HG03135 (cell line): ENCODE measurements at regions not wholly inside any gene's neighbourhood (a gene's known extent, or its start where the extent isn't known, plus 50 kb on each side); places are given as distances from the start of the nearest gene placed in this dataset.
"Not testable (repeated sequence)": the region's sequence is repeated elsewhere in the genome, so short reads cannot be mapped to it uniquely, and the experiment has no call there.

ENCODE experiments used
- ATAC-seq: cut with Tn5 transposase; IDR thresholded peaks from one replicate; pipeline ENCODE4 v1.9.1; 2021; ENCODE audit warnings: mild to moderate bottlenecking, moderate library complexity; ENCODE audit not compliant: unreplicated experiment

DNA sequence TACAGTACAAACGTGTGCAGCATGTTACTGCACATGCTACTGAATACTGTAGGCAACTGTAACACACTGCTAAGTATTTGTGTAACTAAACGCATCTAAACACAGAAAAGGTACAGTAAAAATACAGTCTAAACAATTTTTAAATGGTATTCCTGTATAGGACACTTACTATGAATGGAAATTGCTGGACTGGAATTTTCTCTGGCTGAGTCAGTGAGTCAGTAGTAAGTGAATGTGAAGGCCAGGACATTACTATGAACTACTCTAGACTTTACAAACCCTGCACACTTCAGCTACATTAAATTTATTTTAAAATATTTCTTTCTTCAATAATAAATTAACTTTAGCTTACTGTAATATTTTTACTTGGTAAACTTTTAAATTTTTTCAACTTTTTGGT is 225.0 kb upstream of the TENT5A start:
- no peak for ATAC-seq

DNA sequence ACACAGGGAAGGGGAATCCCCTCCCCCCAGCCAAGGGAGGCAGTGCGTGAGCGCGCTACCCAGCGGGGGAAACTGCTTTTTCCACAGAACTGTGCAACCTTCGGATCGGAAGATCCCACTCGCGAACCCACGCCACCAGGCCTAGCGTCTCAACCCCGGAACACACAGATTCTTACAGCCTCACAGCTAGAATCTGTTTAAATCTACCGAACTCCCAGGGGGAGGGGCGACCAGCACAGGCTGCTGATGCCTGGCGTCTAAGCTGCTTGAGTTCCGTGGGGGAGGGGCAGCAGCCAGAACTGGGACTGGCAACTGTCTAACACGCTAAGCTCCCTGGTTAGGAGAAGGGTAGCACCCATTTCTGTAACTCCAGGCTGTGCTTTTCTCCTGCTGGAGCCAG is 217.3 kb upstream of the TENT5A start:
- no peak for ATAC-seq

DNA sequence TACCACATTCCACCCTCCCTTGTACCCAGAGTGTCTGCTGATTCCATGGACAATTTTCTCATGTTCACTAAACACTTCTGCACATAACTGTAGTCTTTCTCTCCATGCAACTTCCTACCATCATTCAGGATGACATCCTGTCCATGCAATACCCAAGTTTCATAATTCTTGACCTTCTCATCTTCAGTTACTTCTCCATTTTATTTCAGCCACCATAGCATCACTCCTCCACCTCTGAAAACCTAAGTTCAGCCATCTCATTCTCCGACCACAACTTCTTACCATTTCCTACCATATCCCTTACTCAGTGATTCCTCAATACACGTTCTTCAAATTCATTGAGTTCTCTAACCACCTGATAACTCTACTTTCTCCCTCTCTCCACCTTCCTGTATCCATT is 216.5 kb upstream of the TENT5A start:
- ATAC-seq = no peak

DNA sequence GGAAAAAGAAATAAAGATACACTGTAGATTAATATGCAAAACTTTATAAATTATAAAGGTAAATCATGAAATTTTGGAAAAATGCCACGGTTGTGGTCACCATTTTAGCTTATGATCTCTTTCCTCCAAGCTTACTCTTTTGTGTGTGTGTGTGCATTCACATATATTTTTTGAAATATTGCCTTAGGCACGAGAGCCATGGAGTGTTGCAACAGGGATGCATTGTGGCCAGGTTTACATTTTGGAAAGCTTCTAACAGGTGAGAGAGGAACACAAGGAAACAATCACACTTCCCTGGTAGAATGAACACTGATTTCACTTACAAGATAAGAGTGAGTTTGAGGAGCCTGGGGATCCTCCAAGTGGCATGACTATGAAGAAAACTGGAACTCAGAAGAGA is 214.5 kb upstream of the TENT5A start:
- ATAC-seq = no peak

DNA sequence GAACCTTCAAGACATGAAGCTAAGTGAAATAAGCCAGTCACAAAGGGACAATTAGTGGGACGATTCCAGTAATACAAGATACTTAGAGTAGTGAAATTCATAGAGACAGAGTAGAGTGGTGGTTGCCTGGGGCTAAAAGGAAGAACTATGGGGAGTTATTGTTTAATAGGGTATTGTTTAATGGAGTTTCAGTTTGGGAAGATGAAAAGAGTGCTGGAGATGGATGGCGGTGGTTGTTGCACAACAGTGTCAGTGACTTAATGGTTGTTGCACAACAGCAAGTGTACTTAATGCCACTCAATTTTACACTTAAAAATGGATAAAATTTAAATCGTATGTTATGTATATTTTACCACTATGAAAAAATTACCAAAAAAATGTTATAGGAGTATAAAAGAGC is 209.7 kb upstream of the TENT5A start:
- no peak for ATAC-seq

DNA sequence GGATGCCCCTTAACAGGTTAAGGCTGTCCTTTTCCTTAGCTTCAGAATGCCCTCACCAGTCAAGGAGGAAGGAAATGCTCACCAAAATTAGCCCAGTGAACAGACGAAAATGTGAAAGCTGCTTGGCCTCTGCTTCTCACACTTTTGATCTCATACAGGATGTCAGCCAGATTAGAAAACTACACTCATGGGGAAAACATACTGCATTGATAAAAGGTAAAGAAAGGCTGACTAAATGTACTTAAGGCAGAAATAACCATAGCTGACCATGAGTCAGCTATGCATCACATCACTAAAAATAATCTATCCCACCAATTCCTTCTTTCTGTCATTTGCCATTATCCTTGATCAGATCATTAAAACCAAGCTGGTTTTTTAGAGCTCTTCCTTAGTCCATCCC is 198.4 kb upstream of the TENT5A start:
- no peak for ATAC-seq

DNA sequence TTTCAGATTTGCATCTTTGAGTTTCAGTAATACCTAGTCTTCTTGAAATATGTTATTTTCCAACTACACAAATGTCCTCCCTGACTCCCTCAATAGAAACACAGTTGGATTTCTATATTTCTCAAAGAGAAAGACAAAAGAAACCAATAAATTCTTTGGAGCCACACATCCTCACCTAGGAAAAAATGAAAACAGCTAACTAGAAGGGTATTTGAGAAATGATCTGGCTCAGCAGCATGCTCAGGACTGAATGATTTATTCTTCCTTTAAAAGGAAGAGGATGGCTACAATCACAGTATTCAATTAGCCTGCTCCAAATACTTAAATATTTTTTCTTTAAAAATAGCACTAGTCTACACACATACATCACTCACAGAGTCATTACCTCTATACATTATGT is 196.4 kb upstream of the TENT5A start:
- ATAC-seq = no peak

DNA sequence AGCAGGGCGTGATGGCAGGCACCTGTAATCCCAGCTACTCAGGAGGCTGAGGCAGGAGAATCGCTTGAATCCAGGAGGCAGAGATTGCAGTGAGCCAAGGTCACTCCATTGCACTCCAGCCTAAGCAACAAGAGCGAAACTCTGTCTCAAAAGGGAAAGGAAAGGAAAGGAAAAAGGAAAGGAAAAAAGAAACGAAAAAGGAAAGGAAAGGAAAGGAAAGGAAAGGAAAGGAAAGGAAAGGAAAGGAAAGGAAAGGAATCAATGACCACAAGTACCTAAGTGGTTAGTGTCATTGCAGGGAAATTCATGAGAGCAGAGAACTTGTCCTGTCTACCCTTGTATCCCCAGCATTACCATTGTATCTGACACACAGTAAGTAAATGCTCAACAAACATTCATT is 195.7 kb upstream of the TENT5A start:
- not testable (repeated sequence) for ATAC-seq

DNA sequence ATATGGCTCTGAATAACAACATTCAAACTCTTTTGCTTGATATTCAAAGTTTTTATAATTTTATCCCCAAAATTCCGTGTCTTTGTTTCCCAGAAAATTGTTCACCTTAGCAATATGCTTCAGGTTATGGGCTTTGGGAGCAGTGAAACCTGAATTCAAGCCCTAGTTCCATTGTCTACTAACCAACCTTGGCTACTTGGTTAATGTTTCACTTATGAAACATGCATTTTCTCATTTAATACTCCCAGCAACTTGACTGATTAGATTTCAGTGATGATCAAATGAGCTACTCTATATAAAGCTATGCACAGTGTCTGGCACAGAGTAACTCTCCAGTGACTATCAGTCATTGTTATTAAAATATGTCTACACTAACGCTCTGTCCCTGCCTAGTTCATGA is 192.2 kb upstream of the TENT5A start:
- no peak for ATAC-seq

DNA sequence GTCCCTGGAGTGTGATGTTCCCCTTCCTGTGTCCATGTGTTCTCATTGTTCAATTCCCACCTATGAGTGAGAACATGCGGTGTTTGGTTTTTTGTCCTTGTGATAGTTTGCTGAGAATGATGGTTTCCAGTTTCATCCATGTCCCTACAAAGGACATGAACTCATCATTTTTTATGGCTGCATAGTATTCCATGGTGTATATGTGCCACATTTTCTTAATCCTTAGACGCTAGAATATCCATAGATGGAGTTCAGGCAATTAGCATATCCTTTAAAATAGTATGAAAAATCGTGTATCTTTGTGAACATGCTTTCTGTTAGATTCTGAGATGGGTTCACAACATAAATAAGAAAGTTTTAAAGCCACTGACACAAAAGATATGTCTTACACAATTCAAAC is 190.4 kb upstream of the TENT5A start:
- ATAC-seq = not testable (repeated sequence)

DNA sequence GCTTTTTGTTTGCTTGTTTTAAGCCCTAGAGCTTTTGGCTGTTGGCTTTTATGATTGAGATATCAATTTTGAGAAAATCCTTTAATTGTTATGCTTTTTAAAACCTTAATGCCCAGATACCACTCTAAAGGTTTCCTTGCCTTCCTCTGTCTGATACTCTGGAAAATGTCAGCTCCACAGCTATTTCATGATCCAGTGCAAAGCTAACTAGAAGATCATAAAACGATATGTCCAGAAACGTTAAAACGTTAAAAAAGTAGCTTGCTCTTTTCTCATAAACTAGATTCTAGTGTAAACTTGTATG is 189.5 kb upstream of the TENT5A start:
- ATAC-seq = no peak

DNA sequence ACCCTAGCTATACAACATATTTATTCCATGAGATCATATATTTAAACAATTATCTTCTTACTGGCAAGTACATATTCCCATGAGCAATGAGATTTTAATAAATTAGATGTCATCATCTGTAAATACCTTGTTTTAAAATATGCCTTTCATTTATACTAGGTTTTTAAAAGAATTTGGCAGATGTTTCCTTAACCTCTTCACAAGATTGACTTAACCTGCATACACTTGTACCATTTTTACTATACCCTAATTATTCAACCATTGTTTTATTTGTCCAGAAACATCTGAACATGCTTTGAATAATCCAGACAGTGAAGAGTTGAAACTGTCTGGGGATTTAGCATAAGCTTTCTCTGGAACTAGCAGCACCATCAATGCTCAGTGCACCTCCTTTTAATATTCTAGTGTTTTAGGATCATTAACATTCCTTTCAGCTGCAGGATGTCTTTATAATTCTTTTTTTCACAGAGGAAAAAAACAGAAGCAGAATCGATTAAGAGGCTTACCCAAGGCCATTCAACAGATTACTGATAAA is 188.0 kb upstream of the TENT5A start:
- ATAC-seq = no peak

DNA sequence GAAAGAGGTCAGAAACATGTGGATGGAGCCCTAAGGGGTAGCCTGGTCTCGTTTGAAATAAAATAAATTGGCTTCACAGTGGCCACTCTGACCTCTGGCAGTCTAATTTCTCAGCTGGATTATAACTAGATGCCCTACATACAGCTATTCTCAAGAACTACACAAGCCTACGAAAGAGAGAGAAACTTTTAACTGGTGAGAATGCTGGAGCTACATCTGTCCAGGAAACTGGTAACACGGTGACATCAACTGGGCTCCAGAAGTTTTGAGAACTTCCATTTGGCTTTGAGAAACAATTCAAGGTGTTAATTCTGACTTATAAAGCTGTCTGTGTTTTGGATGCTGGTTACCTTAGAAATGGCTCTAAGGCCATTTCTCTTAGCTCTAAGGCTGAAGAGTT is 187.3 kb upstream of the TENT5A start:
- ATAC-seq = no peak

DNA sequence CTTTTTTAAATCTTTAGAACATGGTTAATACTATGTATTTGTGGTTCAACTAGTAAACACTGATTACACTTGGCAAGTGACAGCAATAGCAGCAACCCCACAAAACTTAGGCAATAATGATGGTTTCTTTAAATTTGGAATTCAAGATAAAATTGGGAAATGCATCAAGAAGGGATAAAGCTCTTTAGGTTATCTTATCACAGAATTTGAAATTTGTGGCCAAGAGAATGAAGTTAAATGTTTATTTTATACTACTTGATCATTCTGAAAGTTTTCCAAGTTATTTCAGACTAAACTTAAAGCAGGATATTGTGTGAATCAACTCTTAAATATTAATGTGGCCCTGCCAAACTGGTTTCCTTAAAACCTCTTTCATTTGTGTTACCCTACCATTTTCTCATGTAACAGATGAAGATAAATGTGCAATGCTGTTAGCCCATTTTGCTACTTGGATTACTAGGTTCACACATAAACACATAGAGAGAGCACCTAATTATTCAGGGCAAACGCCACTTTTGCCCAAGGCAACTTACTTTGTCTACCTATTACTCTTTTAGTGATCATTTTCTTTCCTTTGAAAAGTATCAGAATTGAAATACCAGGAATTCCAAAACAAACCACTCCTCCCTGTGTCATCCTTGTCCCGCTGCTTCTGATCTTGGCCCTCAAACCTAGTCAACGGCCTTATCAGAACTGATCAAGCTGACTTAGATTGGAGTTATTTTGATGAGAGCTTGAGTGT is 186.7 kb upstream of the TENT5A start:
- no peak for ATAC-seq

DNA sequence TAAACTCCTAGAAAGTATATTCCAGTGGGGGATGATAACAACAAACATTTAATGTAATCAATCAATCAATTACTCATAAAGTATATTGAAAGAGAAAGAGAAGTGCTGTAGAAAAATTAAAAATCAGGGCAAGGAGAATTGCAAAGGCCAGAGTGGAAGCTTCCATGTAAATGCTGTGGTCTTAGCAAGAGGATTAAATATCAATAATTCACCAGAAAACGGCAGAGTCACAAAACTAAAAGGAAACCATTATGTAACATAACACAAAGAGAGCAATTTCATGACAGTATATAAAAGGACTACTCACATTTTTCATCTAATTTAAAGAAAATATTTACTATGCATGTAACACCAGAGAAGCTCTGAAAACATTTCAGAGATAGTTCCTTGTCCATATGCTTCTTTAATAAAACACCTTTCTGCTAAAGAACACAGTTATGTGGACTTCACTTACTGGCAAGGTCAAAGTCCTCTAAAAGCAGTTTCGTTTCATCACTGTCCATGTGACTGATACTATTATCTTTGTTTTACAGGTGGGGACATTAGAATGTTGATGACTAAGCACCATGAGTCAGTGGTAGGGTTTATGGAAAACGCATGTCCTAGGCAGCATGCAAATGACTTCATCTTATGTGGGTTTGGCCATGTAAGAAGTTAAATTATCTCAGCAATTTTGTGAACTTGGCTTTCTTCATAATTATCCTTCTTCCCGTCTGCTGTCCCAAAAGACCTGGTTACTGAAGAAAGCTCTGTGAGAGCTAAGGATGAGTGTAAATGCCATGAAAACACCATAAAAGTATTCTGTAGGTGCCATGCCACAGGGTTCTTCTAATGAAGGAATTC is 185.8 kb upstream of the TENT5A start:
- peak; percentile 70 for ATAC-seq

DNA sequence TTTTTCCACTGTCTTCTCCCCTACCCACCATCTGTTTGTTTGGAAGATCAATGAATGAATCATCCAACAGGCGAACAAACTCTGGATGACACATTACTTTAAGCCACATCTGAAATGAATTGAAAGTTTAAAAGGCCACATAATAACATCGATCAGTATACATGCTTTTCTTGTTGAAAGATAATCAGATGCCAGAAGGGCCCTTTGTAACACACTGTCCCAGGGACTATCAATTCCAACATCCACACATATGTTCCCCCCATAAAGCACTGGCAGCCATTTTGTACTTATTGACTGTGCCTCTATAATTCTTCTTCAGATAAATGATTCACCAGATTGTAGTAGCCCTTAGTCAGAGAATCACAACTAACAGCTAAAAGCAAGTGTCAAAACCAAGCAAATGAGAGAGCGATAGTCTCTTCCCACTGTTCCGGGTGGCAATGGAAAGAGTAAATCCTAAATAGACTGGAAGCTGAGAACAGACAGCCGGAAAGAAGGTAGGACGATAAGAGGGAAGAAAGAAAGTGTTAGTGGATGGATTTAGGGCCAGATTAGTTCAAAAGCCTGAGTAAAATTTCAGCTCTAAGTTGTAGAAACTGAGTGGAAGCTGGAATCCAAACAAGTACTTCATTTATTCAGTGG is 184.9 kb upstream of the TENT5A start:
- ATAC-seq = no peak

DNA sequence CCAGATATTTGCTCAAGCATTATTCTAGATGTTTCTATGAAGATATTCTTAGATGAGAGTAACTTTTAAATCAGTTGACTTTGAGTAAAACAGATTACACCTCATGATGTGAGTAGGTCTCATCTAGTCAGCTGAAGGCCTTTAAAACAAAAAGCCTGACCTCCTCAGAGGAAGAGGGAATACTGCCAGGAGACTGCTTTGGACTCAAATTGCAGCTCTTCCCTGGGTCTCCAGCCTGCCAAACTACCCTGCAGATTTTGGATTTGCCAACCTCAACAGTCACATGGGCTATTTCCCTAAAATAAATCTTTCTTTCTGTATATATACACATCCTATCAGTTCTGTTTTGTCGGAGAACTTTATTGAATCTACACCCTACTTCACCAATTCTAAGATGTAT is 182.5 kb upstream of the TENT5A start:
- no peak for ATAC-seq

DNA sequence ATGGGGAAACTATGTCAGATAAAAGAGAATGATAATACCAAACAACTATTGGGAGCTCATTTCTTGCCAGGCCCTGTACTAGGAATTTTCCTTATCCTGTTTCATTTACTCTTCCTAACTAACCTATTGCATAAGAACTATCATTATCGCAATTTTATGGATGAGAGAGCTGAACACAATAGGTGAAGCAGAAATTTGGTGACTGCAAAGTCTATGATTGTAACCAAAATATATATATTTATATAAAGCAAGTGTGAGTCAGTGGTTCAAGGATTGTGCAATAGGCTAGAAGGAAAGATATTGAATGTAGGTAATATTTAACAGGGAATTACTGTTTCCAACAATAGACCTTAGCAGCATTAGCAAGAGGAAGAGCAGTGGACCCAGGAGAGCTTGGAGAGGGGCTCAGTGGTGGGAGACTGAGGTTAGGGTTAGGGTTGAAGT is 181.1 kb upstream of the TENT5A start:
- ATAC-seq = no peak

DNA sequence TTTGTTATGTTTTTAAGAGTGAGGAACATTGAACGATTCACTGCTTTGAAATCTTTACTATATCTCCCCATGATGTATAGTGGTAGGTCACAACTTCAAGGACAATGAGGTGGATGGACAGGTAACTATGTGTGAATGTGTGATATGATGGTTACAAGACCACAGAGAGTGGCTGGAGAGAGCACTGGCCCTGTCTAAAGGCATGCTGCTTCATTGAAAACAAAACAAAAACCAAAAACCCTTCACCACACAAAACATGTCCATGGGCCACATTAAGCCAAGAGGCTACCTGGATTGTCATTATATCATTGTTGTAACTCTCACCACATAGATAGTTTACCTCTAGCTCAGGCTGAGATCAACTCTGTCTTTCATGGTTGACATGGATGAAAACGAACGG is 180.6 kb upstream of the TENT5A start:
- ATAC-seq = no peak

DNA sequence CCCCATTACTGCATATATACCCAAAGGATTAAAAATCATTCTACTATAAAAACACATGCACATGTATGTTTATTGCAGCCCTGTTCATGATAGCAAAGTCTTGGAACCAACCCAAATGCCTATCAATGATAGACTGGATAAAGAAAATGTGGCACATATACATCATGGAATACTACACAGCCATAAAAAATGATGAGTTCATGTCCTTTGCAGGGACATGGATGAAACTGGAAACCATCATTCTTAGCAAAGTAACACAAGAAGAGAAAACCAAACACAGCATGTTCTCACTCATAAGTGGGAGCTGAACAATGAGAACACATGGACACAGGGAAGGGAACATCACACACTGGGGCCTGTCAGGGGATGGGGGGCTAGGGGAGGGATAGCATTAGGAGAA is 180.0 kb upstream of the TENT5A start:
- ATAC-seq = not testable (repeated sequence)

DNA sequence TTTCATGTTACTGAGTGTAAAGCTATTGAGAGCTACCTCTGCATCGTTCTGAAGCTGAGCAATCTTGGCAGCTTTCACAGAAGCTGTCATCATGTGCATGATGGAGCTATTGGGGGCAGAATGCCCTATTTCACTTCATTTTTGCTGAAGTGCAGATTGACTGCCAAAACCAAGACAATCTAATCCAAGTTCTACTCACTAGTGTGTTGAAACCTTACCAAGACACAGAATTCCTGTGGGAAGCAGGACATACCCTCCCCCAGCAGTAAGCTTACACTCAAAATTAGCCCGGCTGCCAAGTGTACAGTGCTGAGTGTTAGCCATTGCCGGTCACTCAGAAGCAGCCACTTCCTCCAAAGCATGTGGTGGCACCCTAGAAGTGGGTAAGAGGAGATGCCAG is 177.3 kb upstream of the TENT5A start:
- no peak for ATAC-seq

DNA sequence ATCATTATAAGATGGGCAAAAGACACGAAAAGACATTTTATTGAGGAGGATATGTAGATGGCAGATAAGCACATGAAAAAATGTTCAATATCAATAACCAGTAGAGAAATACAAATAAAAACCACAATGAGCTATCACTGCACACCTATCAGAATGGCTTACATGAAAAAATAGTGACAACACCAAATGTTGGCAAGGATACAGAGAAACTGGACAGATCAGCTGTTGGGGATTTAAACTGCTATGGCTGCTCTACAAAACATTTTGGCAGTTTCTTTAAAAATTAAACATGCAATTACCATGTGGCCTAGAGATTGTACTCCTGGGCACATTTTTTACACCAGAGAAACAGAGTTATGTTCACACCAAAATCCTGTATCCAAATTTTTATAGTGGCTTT is 172.7 kb upstream of the TENT5A start:
- ATAC-seq = no peak
